PC-3 (cell line): ENCODE measurements at regions not wholly inside any gene's neighbourhood (a gene's known extent, or its start where the extent isn't known, plus 50 kb on each side); places are given as distances from the start of the nearest gene placed in this dataset.

Source experiments
- ATAC-seq: fragments of 200-7000 bp; cut with Tn5 transposase; 2 replicates; pipeline ENCODE4 v1.9.1; 2020; ENCODE audit warnings: mild to moderate bottlenecking, moderate library complexity
- BruUV-seq: library from RNA; stranded (reverse); fragments of 400-500 nt; replicated peaks from 2 replicates; lab custom pipeline; 2021; lab: Mats Ljungman, UMichigan
- CTCF ChIA-PET: fragments of 300-600 bp; sonication (Branson Sonifier 250); formaldehyde crosslinking; loops from one replicate; lab custom pipeline; 2022; ENCODE audit warnings: antibody characterized with exemption; lab: Charles Lee
- POLR2A ChIA-PET: fragments of 300-600 bp; sonication (Branson Sonifier 250); formaldehyde crosslinking; loops from one replicate; lab custom pipeline; 2022; ENCODE audit warnings: antibody characterized with exemption; ENCODE audit not compliant: unreplicated experiment; lab: Charles Lee
- DNase-seq: peaks from one replicate; pipeline ENCODE4 v3.0.0-alpha.2; 2015
- H2AFZ ChIP-seq: fragments of 300-600 bp; sonication (generic); 2 replicates; pipeline ENCODE4 v1.6.0; 2016; ENCODE audit warnings: antibody characterized with exemption, low read length
- H3F3A ChIP-seq: fragments of 300-600 bp; sonication (generic); one replicate; pipeline ENCODE4 v1.6.0; 2017; ENCODE audit warnings: antibody characterized with exemption, low read length, control low read depth, mild to moderate bottlenecking; ENCODE audit not compliant: unreplicated experiment
- H3K27ac ChIP-seq: fragments of 300-600 bp; sonication (generic); 2 replicates; pipeline ENCODE4 v1.5.1; 2016; ENCODE audit warnings: mild to moderate bottlenecking, low read length
- H3K27me3 ChIP-seq: fragments of 300-600 bp; sonication (generic); 2 replicates; pipeline ENCODE4 v1.6.1; 2016; ENCODE audit warnings: low read length, mixed read lengths
- H3K36me3 ChIP-seq: fragments of 300-600 bp; sonication (generic); 2 replicates; pipeline ENCODE4 v1.6.1; 2016; ENCODE audit warnings: low read depth, mixed run types, low read length, mixed read lengths
- H3K4me1 ChIP-seq: fragments of 300-600 bp; sonication (generic); 2 replicates; pipeline ENCODE4 v1.5.1; 2016; ENCODE audit warnings: low read length; ENCODE audit not compliant: insufficient read depth
- H3K4me2 ChIP-seq: fragments of 300-600 bp; sonication (generic); 2 replicates; pipeline ENCODE4 v1.6.0; 2016; ENCODE audit warnings: low read length
- H3K4me3 ChIP-seq: fragments of 300-600 bp; sonication (generic); 2 replicates; pipeline ENCODE4 v1.5.1; 2016; ENCODE audit warnings: mild to moderate bottlenecking, low read length, mixed read lengths
- H3K79me2 ChIP-seq: fragments of 300-600 bp; sonication (generic); 2 replicates; pipeline ENCODE4 v1.6.1; 2017; ENCODE audit warnings: low read length, mixed read lengths
- H3K9ac ChIP-seq: fragments of 300-600 bp; sonication (generic); 2 replicates; pipeline ENCODE4 v1.6.0; 2016; ENCODE audit warnings: mild to moderate bottlenecking, low read length
- H3K9me2 ChIP-seq: fragments of 300-600 bp; sonication (generic); replicated peaks from 2 replicates; pipeline ENCODE4 v1.6.1; 2016; ENCODE audit warnings: mixed run types, low read length, mixed read lengths
- H3K9me3 ChIP-seq: fragments of 300-600 bp; sonication (generic); 2 replicates; pipeline ENCODE4 v1.6.1; 2016; ENCODE audit warnings: low read length, mixed read lengths
- H4K20me1 ChIP-seq: fragments of 300-600 bp; sonication (generic); 2 replicates; pipeline ENCODE4 v1.6.1; 2016; ENCODE audit warnings: low read length, mixed read lengths
- CTCF ChIP-seq: fragments of 300-600 bp; sonication (generic); conservative IDR thresholded peaks from 2 replicates; pipeline ENCODE4 v1.5.1; 2017; ENCODE audit warnings: antibody characterized with exemption, low read depth, mild to moderate bottlenecking, low read length
- EZH2 ChIP-seq: fragments of 300-600 bp; sonication (generic); IDR thresholded peaks from one replicate; pipeline ENCODE4 v1.6.1; 2017; ENCODE audit warnings: antibody characterized with exemption, mild to moderate bottlenecking, low read length; ENCODE audit not compliant: unreplicated experiment
- EZH2phosphoT487 ChIP-seq: fragments of 300-600 bp; sonication (generic); IDR thresholded peaks from 2 replicates; pipeline ENCODE4 v1.6.1; 2018; ENCODE audit warnings: mild to moderate bottlenecking, antibody characterized with exemption, low read length, borderline replicate concordance
- intact Hi-C: fragments of 100-400 bp; cut with micrococcal nuclease; formaldehyde crosslinking; loops from 2 replicates; pipeline ENCODE4 v1.9.0; 2023

DNA sequence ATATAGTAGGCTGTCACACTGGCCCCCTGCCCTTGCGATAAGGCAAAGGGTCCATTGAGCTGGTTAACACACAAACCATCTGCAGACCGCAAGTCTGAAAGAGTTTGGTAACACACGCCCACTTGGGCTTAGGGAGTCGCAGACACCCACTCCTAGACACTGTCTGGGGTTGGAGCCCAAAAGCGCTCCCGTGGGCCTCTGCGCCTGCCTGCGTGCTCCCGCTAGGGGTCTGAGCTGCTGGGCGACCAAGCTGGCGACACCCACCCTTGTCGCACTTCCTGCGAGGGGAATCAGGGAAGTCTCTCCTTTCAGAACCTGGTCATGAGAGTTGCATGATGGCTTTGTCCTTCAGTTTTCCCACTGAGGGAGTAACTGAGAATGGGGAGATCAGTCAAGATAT lies 653.0 kb downstream of the HTR1B start:
- POLR2A ChIA-PET, result no interaction called here
- no peak for DNase-seq

GRCh38 chr6:76803038-76803580 lies 660.2 kb downstream of the HTR1B start:
- H3K9ac ChIP-seq, result no peak overlapping the region
- intact Hi-C loops, result no loop called here
- CTCF ChIA-PET, result no interaction called here
- no peaks in the 10 kb centered on the region for H3K9me2 ChIP-seq
- no peaks in the 10 kb centered on the region for H3K36me3 ChIP-seq
- no TSS peak for BruUV-seq
- TF ChIP-seq EZH2 (no peak), EZH2phosphoT487 (no peak), CTCF (no peak)
- H3K9me3 ChIP-seq, result no peaks in the 10 kb centered on the region
- no peak overlapping the region for H3K27ac ChIP-seq
- no peak overlapping the region for H2AFZ ChIP-seq
- no peak overlapping the region for H3K4me3 ChIP-seq
- no peaks in the 10 kb centered on the region for H3K4me1 ChIP-seq
- DNase-seq, result no peak
- no peaks in the 10 kb centered on the region for H3F3A ChIP-seq
- H3K27me3 ChIP-seq, result no peaks in the 10 kb centered on the region
- POLR2A ChIA-PET, result no interaction called here
- no peaks in the 10 kb centered on the region for H3K79me2 ChIP-seq
- no peaks in the 10 kb centered on the region for H4K20me1 ChIP-seq
- no peak overlapping the region for H3K4me2 ChIP-seq
- ATAC-seq, result no peak

More for the DNA sequence above, 653.0 kb downstream of the HTR1B start:
- BruUV-seq, result no TSS peak
- Histone ChIP-seq H3K79me2 (no peaks in the 10 kb centered on the region), H3K27ac (no peak overlapping the region), H3K36me3 (no peaks in the 10 kb centered on the region), H3K27me3 (no peaks in the 10 kb centered on the region), H3K9ac (no peak overlapping the region), H3K4me3 (no peak overlapping the region), H3K9me2 (no peaks in the 10 kb centered on the region), H3K9me3 (no peaks in the 10 kb centered on the region), H3F3A (no peaks in the 10 kb centered on the region), H3K4me2 (no peak overlapping the region), H3K4me1 (no peaks in the 10 kb centered on the region), H2AFZ (no peak overlapping the region), H4K20me1 (no peaks in the 10 kb centered on the region)
- no peak for TF ChIP-seq EZH2
- no peak for TF ChIP-seq EZH2phosphoT487
- TF ChIP-seq CTCF, result no peak
- CTCF ChIA-PET, result no interaction called here
- ATAC-seq, result no peak
- intact Hi-C loops, result no loop called here

DNA sequence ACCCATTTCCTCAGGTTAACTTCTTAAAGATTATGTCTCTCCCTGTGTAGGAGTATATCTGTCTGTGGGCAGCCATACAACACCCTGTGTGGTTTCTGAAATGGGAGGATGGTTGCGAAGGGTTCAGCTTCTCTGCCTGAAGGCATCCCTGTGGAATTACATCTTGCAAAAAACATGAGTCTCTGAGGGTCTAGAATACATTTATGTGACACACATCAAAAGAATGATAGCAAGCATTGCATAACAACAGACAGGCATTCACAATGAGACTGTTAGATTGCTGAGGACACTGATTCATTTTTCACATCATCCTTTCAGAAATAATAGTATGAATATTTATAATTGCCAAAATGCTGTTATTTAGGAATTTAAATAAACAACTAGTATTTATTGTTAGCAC lies 670.9 kb downstream of the HTR1B start:
- POLR2A ChIA-PET, result no interaction called here
- Histone ChIP-seq H3K9me2 (no peaks in the 10 kb centered on the region), H2AFZ (no peak overlapping the region), H3K27ac (no peak overlapping the region), H3K9me3 (no peaks in the 10 kb centered on the region), H3K4me3 (no peak overlapping the region), H4K20me1 (no peaks in the 10 kb centered on the region), H3K27me3 (no peaks in the 10 kb centered on the region), H3K79me2 (no peaks in the 10 kb centered on the region), H3K36me3 (no peaks in the 10 kb centered on the region), H3K4me1 (no peaks in the 10 kb centered on the region), H3K9ac (no peak overlapping the region), H3F3A (no peaks in the 10 kb centered on the region), H3K4me2 (no peak overlapping the region)
- DNase-seq, result no peak
- no peak for ATAC-seq
- TF ChIP-seq CTCF, result no peak
- TF ChIP-seq EZH2phosphoT487, result no peak
- BruUV-seq, result no TSS peak
- CTCF ChIA-PET, result no interaction called here
- intact Hi-C loops, result no loop called here
